ENCODE measurements at regions not wholly inside any gene's neighbourhood (a gene's known extent, or its start where the extent isn't known, plus 50 kb on each side); places are given as distances from the start of the nearest gene placed in this dataset.

DNA sequence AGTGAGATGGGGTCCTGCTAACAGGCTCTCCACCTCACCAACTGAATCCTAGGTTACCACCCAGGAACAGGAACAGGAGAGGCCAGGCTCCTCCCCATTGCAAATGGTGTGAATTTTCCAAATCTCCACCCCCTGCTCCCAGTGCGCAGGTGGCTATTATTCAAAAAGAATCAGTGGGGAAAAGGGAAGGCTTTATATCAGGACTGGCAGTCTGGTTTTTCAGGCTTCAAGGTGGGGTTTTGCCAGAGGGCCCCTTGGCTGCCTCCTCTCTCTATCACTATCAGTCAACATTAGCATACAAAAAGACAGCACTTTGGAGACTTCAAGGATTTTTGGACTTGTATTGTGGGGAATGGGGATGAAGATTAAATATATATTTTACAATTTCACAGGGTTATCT is 1817.6 kb upstream of the C9orf72 start:
- Histone ChIP-seq H3K27ac (no peak overlapping the region), H3K4me1 (no peaks in the 10 kb centered on the region), H3K4me3 (no peak overlapping the region), H3K9me3 (peaks cover 0 to 11% of the 10 kb centered on the region in 2 donors), H3K27me3 (no peaks in the 10 kb centered on the region), H3K36me3 (no peaks in the 10 kb centered on the region)
- TF ChIP-seq, protein P1, sequence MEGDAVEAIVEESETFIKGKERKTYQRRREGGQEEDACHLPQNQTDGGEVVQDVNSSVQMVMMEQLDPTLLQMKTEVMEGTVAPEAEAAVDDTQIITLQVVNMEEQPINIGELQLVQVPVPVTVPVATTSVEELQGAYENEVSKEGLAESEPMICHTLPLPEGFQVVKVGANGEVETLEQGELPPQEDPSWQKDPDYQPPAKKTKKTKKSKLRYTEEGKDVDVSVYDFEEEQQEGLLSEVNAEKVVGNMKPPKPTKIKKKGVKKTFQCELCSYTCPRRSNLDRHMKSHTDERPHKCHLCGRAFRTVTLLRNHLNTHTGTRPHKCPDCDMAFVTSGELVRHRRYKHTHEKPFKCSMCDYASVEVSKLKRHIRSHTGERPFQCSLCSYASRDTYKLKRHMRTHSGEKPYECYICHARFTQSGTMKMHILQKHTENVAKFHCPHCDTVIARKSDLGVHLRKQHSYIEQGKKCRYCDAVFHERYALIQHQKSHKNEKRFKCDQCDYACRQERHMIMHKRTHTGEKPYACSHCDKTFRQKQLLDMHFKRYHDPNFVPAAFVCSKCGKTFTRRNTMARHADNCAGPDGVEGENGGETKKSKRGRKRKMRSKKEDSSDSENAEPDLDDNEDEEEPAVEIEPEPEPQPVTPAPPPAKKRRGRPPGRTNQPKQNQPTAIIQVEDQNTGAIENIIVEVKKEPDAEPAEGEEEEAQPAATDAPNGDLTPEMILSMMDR (IDR thresholded peaks at IDR 0.05) = no peak
- DNase-seq (no peak), ATAC-seq (no peak)
- intact Hi-C loops (cut with DNase I) = no loop called here

DNA sequence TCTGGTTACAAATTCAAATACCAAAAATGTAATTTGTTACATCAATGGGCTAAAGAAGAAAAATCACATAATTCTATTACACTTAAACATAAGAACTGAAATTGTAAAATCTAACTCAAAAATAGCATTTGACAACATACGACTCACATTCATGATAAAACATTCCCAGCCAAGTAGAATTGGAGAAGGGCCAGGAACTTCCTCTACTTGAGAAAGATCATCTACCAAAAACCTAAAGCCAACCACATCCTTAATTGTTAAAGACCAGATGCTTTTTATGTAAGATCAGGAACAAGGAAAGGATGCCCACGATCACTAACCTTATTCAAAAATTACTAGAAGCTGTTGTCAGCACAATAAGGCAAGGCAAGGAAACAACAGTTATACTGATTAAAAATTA is 1819.8 kb upstream of the C9orf72 start:
- Histone ChIP-seq H3K36me3 (no peaks in the 10 kb centered on the region), H3K4me3 (no peak overlapping the region), H3K4me1 (no peaks in the 10 kb centered on the region), H3K27ac (no peak overlapping the region), H3K9me3 (peaks cover 0 to 11% of the 10 kb centered on the region in 2 donors), H3K27me3 (no peaks in the 10 kb centered on the region)
- intact Hi-C loops (cut with DNase I) = no loop called here
- TF ChIP-seq, protein P1 (IDR thresholded peaks at IDR 0.05) = no peak
- DNase-seq = no peak
- no peak for ATAC-seq

DNA sequence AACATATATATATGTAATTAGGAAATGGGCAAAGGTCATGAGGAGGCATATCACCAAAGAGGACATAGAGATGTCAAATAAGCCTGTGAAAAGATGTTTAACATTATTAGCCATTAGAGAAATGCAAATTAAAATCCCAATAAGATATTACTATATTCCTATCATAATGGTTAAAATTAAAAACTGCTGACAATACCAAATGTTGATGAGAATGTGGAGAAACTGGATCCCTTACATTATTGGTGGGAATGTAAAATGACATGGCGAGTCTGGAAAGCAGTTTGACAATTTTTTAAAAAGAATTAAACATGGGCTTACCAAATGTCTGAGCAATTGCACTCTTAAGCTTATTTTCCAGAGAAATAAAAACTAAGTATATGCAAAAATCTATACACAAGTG is 1821.6 kb upstream of the C9orf72 start:
- no peak for ATAC-seq

DNA sequence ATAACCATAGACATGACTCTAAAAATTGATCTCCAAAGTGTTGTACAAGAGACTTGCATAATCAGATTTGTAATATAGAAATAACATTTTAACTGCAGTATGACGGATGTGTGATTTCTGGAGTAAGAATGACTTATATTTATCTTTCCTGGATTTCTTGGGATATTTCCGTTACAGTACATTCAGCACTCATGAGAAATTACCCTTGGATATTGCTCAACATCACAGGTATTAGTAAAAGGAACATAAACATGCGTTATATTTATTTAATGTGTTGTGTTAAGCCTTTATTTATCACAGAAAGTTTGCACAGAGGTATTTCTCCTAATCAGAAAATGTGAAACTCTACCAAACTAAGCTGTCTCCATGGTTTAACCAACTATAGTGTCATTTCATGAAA is 1823.9 kb upstream of the C9orf72 start:
- Histone ChIP-seq H3K4me3 (no peak overlapping the region), H3K36me3 (no peaks in the 10 kb centered on the region), H3K4me1 (no peaks in the 10 kb centered on the region), H3K27ac (no peak overlapping the region), H3K27me3 (no peaks in the 10 kb centered on the region), H3K9me3 (peaks cover 0 to 5% of the 10 kb centered on the region in 2 donors)
- TF ChIP-seq, protein P1 (IDR thresholded peaks at IDR 0.05) = no peak
- DNase-seq = no peak
- intact Hi-C loops (cut with DNase I) = no loop called here
- ATAC-seq = no peak

More for the DNA sequence above, 1821.6 kb upstream of the C9orf72 start:
- DNase-seq = no peak
- TF ChIP-seq, protein P1 (IDR thresholded peaks at IDR 0.05) = no peak
- H3K9me3 ChIP-seq = peaks cover 0 to 12% of the 10 kb centered on the region in 2 donors
- intact Hi-C loops (cut with DNase I) = no loop called here
- H3K27ac ChIP-seq = no peak overlapping the region
- H3K4me3 ChIP-seq = no peak overlapping the region
- H3K4me1 ChIP-seq = no peaks in the 10 kb centered on the region
- no peaks in the 10 kb centered on the region for H3K27me3 ChIP-seq
- no peaks in the 10 kb centered on the region for H3K36me3 ChIP-seq

DNA sequence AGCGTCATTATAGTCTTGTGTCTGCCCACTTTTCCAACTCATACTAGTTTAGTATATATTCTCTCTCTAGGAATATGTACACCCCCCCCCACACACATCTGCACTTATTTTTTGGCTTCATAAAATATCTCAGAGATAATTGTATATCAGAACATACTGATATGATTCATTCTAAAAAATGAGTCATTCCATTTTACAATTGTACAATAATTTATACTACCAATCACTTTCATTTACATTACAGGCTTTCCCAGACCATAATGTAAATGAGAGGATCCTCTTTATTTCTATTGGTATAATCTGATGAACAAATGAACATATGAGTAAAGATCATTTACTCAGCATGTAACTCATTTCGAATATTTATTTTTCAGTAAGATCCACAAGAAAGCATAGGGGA is 1842.9 kb upstream of the C9orf72 start:
- no peaks in the 10 kb centered on the region for H3K27me3 ChIP-seq
- no peaks in the 10 kb centered on the region for H3K4me1 ChIP-seq
- H3K9me3 ChIP-seq = no peaks in the 10 kb centered on the region
- H3K36me3 ChIP-seq = no peaks in the 10 kb centered on the region
- no peak overlapping the region for H3K4me3 ChIP-seq
- ATAC-seq = no peak
- TF ChIP-seq, protein P1 (IDR thresholded peaks at IDR 0.05) = no peak
- no peak for DNase-seq
- H3K27ac ChIP-seq = no peak overlapping the region
- intact Hi-C loops (cut with DNase I) = no loop called here
